Activated CD4-positive, alpha-beta T cell treated with anti-CD3 and anti-CD28 coated beads for 36 hours (primary cell): ENCODE measurements at regions not wholly inside any gene's neighbourhood (a gene's known extent, or its start where the extent isn't known, plus 50 kb on each side); places are given as distances from the start of the nearest gene placed in this dataset.
"Not testable (repeated sequence)": the region's sequence is repeated elsewhere in the genome, so short reads cannot be mapped to it uniquely, and the experiment has no call there.

Experiments
- ATAC-seq: fragments of 200-7000 bp; cut with Tn5 transposase; one replicate; pipeline ENCODE4 v1.10.0; 2021; ENCODE audit warnings: mild to moderate bottlenecking, moderate library complexity
- CTCF ChIA-PET: fragments of 350-600 bp; sonication (Branson Sonifier 250); formaldehyde crosslinking; loops from one replicate; lab custom pipeline; 2021; ENCODE audit warnings: antibody characterized with exemption; lab: Charles Lee
- POLR2A ChIA-PET: fragments of 350-600 bp; sonication (Branson Sonifier 250); formaldehyde crosslinking; loops from one replicate; lab custom pipeline; 2021; ENCODE audit warnings: antibody characterized with exemption, inconsistent platforms; lab: Charles Lee
- DNase-seq: peaks from one replicate; pipeline ENCODE4 v3.0.0-alpha.2; 2020
- H3K27ac Mint-ChIP-seq: one replicate; pipeline ENCODE4 v1.8.0; 2021; ENCODE audit warnings: mixed read lengths
- H3K27me3 Mint-ChIP-seq: one replicate; pipeline ENCODE4 v1.8.0; 2021; ENCODE audit warnings: mixed read lengths
- H3K36me3 Mint-ChIP-seq: one replicate; pipeline ENCODE4 v1.8.0; 2021; ENCODE audit warnings: low read depth, mixed read lengths
- H3K4me1 Mint-ChIP-seq: one replicate; pipeline ENCODE4 v1.8.0; 2021; ENCODE audit warnings: mixed read lengths
- H3K4me3 Mint-ChIP-seq: one replicate; pipeline ENCODE4 v1.8.0; 2021; ENCODE audit warnings: mild to moderate bottlenecking, moderate library complexity, mixed read lengths
- H3K9me3 Mint-ChIP-seq: one replicate; pipeline ENCODE4 v1.8.0; 2021; ENCODE audit warnings: low read depth, mixed read lengths
- intact Hi-C, 2 experiments: fragments of 100-400 bp; cut with DNase I in 1 of 2; cut with micrococcal nuclease in 1 of 2; formaldehyde crosslinking; loops; one replicate each; pipeline versions ENCODE4 v1.14.2 to v1.15.1; 2022 to 2024; cut with DNase I, micrococcal nuclease

DNA sequence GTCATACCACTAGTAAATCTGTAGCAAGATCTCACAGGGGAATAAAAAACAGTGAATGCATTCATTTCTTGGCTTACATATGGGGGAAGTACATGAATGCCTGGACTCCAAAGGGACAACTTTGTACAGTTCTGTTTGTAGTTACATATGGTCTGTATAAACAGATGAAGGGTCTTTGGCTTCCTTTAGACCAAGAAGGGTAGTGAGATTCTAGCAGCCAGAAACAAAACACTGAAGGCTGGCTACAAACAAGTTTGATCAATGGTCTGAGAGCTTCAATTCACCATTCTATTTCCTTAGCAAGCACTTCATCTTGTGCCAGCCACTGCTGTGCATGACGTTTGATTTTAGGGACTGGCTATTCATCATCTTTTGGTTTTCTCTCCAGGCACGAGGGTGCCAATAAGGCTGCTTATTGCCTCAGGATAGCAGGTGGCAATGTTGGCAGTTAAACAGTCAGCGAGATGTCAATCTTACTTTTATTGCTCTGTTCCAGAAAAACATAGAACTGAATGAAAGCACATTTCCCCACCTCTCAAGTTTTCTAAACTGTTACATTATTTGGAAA, 313.7 kb upstream of the COL8A1 start:
- intact Hi-C loops: no loop called here
- no peak overlapping the region for H3K27ac Mint-ChIP-seq

DNA sequence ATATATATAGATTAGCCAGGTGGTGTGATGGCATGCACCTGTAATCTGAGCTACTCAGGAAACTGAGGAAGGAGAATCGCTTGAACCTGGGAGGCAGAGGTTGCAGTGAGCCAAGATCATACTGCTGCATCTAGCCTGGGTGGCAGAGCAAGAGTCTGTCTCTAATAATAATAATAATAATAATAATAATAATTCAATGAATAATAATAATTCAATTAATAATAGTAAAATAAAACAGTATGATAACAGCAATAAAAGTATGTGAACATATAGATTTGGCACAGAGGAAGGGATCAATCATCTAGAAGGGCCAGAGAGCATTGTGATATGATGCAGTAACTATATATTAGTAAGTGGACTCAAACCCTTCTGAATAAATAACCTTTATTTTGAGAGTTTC, 314.5 kb upstream of the COL8A1 start:
- H3K9me3 Mint-ChIP-seq: no peaks in the 10 kb centered on the region
- H3K4me3 Mint-ChIP-seq: no peak overlapping the region
- DNase-seq: no peak
- ATAC-seq: no peak
- CTCF ChIA-PET: no interaction called here
- POLR2A ChIA-PET: no interaction called here
- no peaks in the 10 kb centered on the region for H3K4me1 Mint-ChIP-seq
- intact Hi-C loops: no loop called here
- H3K27ac Mint-ChIP-seq: no peak overlapping the region
- no peaks in the 10 kb centered on the region for H3K36me3 Mint-ChIP-seq
- no peaks in the 10 kb centered on the region for H3K27me3 Mint-ChIP-seq

More for the DNA sequence above, 313.7 kb upstream of the COL8A1 start:
- ChIA-PET CTCF (no interaction called here), POLR2A (no interaction called here)
- Mint-ChIP-seq H3K36me3 (no peaks in the 10 kb centered on the region), H3K4me3 (no peak overlapping the region), H3K27me3 (no peaks in the 10 kb centered on the region), H3K4me1 (no peaks in the 10 kb centered on the region), H3K9me3 (no peaks in the 10 kb centered on the region)
- DNase-seq: no peak
- ATAC-seq: no peak

- H3K36me3 Mint-ChIP-seq: no peaks in the 10 kb centered on the region
- CTCF ChIA-PET: no interaction called here
- no peaks in the 10 kb centered on the region for H3K27me3 Mint-ChIP-seq
- ATAC-seq: no peak
- intact Hi-C loops: no loop called here
- no peaks in the 10 kb centered on the region for H3K4me1 Mint-ChIP-seq
- H3K4me3 Mint-ChIP-seq: no peak overlapping the region
- no peak overlapping the region for H3K27ac Mint-ChIP-seq
- POLR2A ChIA-PET: no interaction called here
- DNase-seq: no peak
- no peaks in the 10 kb centered on the region for H3K9me3 Mint-ChIP-seq
Measured at GRCh38 chr3:99322551-99322950, 315.8 kb upstream of the COL8A1 start.

GRCh38 chr3:99321261-99321660, 317.1 kb upstream of the COL8A1 start:
- Mint-ChIP-seq H3K9me3 (no peaks in the 10 kb centered on the region), H3K4me1 (no peaks in the 10 kb centered on the region), H3K27me3 (no peaks in the 10 kb centered on the region), H3K36me3 (no peaks in the 10 kb centered on the region), H3K4me3 (no peak overlapping the region), H3K27ac (no peak overlapping the region)
- ChIA-PET CTCF (no interaction called here), POLR2A (no interaction called here)
- no peak for DNase-seq
- intact Hi-C loops: no loop called here
- ATAC-seq: no peak

DNA sequence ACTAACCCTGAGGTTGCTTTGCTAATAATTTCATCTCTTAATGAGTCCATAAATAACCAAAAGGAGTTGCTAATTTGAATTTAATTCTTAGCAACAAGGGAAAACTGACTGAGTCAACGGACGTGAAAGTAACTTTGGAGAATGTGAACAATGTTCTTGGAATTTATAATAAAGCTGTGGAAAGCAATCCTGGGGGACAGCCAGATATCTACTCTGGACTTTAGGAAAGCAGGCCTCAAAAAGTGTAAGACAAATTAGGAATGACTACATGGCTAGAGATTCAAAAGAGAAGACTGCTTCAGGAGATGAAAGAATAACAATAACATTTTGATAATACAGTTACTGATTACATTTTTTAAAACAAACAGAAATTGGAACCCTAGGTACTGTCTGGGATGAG, 318.4 kb upstream of the COL8A1 start:
- ATAC-seq (no peak), DNase-seq (no peak)
- ChIA-PET POLR2A (no interaction called here), CTCF (no interaction called here)
- intact Hi-C loops: no loop called here
- Mint-ChIP-seq H3K4me3 (no peak overlapping the region), H3K27me3 (no peaks in the 10 kb centered on the region), H3K27ac (no peak overlapping the region), H3K4me1 (no peaks in the 10 kb centered on the region), H3K36me3 (no peaks in the 10 kb centered on the region), H3K9me3 (no peaks in the 10 kb centered on the region)

DNA sequence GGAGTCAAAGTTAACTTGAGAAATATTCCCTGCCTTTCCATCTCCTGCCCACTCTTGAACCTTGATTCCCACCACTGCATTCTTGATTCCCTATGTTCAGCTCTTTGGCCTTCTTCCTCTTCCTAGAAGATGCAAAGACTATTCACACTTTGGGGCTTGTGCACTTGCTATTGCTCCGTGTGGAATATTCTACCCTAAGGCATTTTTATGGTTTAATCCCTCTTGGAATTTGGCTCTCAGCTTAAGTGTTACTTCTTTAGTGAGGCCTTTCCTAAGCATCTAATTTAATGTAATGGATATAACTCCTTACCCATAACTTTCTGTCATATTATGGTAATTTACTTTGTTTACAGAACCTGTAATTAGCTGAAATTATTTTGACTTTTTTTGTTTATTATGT, 318.9 kb upstream of the COL8A1 start:
- ChIA-PET POLR2A (no interaction called here), CTCF (no interaction called here)
- Mint-ChIP-seq H3K9me3 (no peaks in the 10 kb centered on the region), H3K4me1 (no peaks in the 10 kb centered on the region), H3K27ac (no peak overlapping the region), H3K27me3 (no peaks in the 10 kb centered on the region), H3K4me3 (no peak overlapping the region), H3K36me3 (no peaks in the 10 kb centered on the region)
- ATAC-seq (no peak), DNase-seq (no peak)
- intact Hi-C loops: no loop called here

DNA sequence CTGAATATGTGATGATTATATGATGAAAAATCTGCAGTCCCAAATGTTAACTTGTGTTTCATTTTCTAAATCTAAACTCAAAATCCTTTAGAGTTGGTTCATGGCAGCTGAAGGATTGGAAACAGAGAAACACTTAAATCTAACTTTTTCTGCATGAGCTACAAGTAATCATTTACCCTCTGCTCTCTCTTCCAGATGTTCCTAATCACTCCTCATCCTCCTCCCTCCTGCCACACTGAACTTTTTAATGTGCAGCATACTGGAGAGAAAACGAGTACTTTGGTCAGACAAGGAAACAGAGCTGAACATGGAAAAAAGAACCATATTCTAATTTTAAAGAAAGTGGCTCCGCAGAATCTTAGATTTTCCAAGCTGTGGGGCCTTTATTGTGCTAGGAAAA, 321.2 kb upstream of the COL8A1 start:
- no peak for ATAC-seq
- H3K27ac Mint-ChIP-seq: no peak overlapping the region

DNA sequence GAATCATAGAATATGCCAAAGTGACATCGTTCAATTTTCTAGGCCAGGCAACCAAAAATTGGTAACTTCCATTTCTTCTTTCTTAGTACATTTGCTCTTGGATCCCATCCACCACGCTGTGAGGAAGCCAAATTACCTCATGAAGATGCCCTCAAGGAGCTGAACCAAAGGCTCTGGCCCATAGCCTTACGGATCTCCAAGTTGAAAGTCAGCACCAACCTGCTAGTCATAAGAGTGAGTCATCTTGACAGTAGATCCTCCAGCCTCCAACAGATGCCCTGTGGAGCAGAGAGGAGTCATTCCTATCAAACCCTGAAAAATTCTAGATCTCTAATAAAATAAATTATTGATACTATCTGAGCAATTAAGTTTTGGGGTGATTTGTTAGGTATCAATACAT, 322.5 kb upstream of the COL8A1 start:
- no peak for ATAC-seq
- no peak overlapping the region for H3K4me3 Mint-ChIP-seq
- H3K9me3 Mint-ChIP-seq: peaks cover 4% of the 10 kb centered on the region
- H3K4me1 Mint-ChIP-seq: no peaks in the 10 kb centered on the region
- POLR2A ChIA-PET: no interaction called here
- no peaks in the 10 kb centered on the region for H3K36me3 Mint-ChIP-seq
- intact Hi-C loops: no loop called here
- CTCF ChIA-PET: no interaction called here
- DNase-seq: no peak
- no peaks in the 10 kb centered on the region for H3K27me3 Mint-ChIP-seq
- H3K27ac Mint-ChIP-seq: no peak overlapping the region

More for the DNA sequence above, 321.2 kb upstream of the COL8A1 start:
- Mint-ChIP-seq H3K36me3 (no peaks in the 10 kb centered on the region), H3K4me3 (no peak overlapping the region), H3K4me1 (no peaks in the 10 kb centered on the region), H3K27me3 (no peaks in the 10 kb centered on the region), H3K9me3 (peaks cover under 1% of the 10 kb centered on the region)
- intact Hi-C loops: no loop called here
- ChIA-PET POLR2A (no interaction called here), CTCF (no interaction called here)
- no peak for DNase-seq

DNA sequence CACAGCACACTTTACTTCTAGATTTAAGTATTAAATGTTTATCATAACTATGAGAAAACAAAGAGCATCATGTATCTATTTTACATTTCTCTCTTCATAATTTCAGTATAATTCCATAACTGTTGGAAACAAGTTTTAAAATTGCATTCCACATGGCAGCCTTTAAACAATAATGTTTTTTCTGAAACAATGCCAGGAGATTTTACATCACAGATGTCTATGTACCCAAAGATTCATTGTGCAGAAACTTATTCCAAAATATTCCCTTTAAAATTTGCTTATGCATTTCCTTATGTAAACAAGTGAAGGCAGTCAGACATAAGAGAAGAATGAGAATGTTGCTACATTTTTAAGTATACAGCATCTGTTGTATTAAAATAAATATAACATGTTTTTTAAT, 324.9 kb upstream of the COL8A1 start:
- H3K4me3 Mint-ChIP-seq: no peak overlapping the region
- H3K9me3 Mint-ChIP-seq: peaks cover 14% of the 10 kb centered on the region
- DNase-seq (no peak), ATAC-seq (no peak)
- H3K4me1 Mint-ChIP-seq: no peaks in the 10 kb centered on the region
- no peaks in the 10 kb centered on the region for H3K27me3 Mint-ChIP-seq
- H3K36me3 Mint-ChIP-seq: no peaks in the 10 kb centered on the region
- H3K27ac Mint-ChIP-seq: no peak overlapping the region
- ChIA-PET POLR2A (no interaction called here), CTCF (no interaction called here)
- intact Hi-C loops: no loop called here

DNA sequence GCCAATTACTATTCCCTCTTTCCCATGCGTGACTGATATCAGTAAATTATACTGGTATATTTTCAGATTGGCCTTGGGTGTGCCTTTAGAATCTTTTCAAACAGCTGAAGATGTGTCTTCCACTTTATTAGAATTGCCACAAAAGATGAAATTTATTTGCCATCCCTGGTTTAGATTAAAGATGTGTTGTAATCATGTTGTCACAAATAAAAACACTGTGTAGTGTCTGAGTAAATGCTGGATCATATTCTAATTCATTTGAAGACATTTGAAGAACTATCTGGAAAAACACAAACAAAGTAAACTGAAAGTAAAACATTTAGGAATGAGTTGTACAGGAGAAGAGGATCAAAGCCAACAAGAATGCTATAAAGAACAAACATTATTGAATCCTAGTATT, 339.7 kb upstream of the COL8A1 start:
- Mint-ChIP-seq H3K27me3 (no peaks in the 10 kb centered on the region), H3K4me3 (no peak overlapping the region), H3K27ac (no peak overlapping the region), H3K9me3 (peaks cover 5% of the 10 kb centered on the region), H3K4me1 (no peaks in the 10 kb centered on the region), H3K36me3 (no peaks in the 10 kb centered on the region)
- ChIA-PET POLR2A (no interaction called here), CTCF (no interaction called here)
- ATAC-seq (no peak), DNase-seq (no peak)
- intact Hi-C loops: no loop called here

GRCh38 chr3:99295836-99296235, 342.6 kb upstream of the COL8A1 start:
- Mint-ChIP-seq H3K4me3 (no peak overlapping the region), H3K9me3 (no peaks in the 10 kb centered on the region), H3K27me3 (no peaks in the 10 kb centered on the region), H3K4me1 (no peaks in the 10 kb centered on the region), H3K36me3 (no peaks in the 10 kb centered on the region), H3K27ac (no peak overlapping the region)
- DNase-seq (no peak), ATAC-seq (no peak)
- ChIA-PET CTCF (no interaction called here), POLR2A (no interaction called here)
- intact Hi-C loops: no loop called here

GRCh38 chr3:99294092-99294491, 344.3 kb upstream of the COL8A1 start:
- H3K4me3 Mint-ChIP-seq, POLR2A ChIA-PET, H3K27ac Mint-ChIP-seq, H3K27me3 Mint-ChIP-seq, H3K9me3 Mint-ChIP-seq, H3K36me3 Mint-ChIP-seq, intact Hi-C loops, H3K4me1 Mint-ChIP-seq, DNase-seq, ATAC-seq: not testable (repeated sequence)
- CTCF ChIA-PET: interaction anchor here (0.6 kb wide), 1 partner anchor 404 kb away, joined by 5 read pairs; no protein-coding TSS in a partner anchor

DNA sequence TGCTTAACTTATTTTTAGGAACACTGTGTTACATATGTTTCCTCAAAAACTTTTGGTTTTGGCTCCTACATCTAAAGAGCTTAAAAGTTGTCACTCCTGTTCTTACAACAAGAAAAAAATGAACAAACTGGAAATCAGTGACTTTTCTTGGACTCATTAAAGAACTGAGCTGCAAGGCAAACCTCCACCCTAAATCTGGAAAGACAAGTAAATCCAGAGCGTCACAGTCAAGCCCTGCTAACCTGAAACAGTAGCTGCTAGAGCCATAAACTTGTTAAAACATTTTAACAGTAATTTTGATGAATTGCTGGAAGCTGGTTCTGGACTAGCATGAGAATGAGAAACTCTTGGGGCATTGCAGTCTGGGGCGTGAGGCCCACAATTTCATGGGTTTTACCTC, 350.5 kb upstream of the COL8A1 start:
- ChIA-PET POLR2A (no interaction called here), CTCF (no interaction called here)
- no peaks in the 10 kb centered on the region for H3K27me3 Mint-ChIP-seq
- no peaks in the 10 kb centered on the region for H3K36me3 Mint-ChIP-seq
- intact Hi-C loops: no loop called here
- H3K27ac Mint-ChIP-seq: no peak overlapping the region
- no peak for DNase-seq
- no peaks in the 10 kb centered on the region for H3K4me1 Mint-ChIP-seq
- H3K9me3 Mint-ChIP-seq: peaks cover 2% of the 10 kb centered on the region
- H3K4me3 Mint-ChIP-seq: no peak overlapping the region
- ATAC-seq: no peak
